Astrocyte (in vitro differentiated cells and primary cell): ENCODE measurements at regions not wholly inside any gene's neighbourhood (a gene's known extent, or its start where the extent isn't known, plus 50 kb on each side); places are given as distances from the start of the nearest gene placed in this dataset.

Experiments
- DNase-seq: peaks from one replicate; pipeline ENCODE4 v3.0.0-alpha.2; 2010; ENCODE audit warnings: low read depth
- FAIRE-seq: peaks from 2 replicates; lab custom pipeline; 2011; peaks lifted over from hg19 to GRCh38; lab: Jason Lieb, UNC
- H2AFZ ChIP-seq: 2 replicates; pipeline ENCODE4 v1.6.0; 2012; ENCODE audit warnings: low read depth, low read length, inconsistent platforms
- H3K27ac ChIP-seq: 2 replicates; pipeline ENCODE4 v1.5.1; 2011; ENCODE audit warnings: low read depth, low read length, inconsistent platforms
- H3K27me3 ChIP-seq: 2 replicates; pipeline ENCODE4 v1.6.0; 2011; ENCODE audit warnings: low read length, inconsistent platforms; ENCODE audit not compliant: insufficient read depth
- H3K36me3 ChIP-seq: 2 replicates; pipeline ENCODE4 v1.5.1; 2011; ENCODE audit warnings: low read length, inconsistent platforms; ENCODE audit not compliant: insufficient read depth
- H3K4me1 ChIP-seq: 2 replicates; pipeline ENCODE4 v1.5.1; 2011; ENCODE audit warnings: low read length, inconsistent platforms; ENCODE audit not compliant: insufficient read depth
- H3K4me2 ChIP-seq: 2 replicates; pipeline ENCODE4 v1.6.0; 2012; ENCODE audit warnings: low read length, inconsistent platforms
- H3K4me3 ChIP-seq: 2 replicates; pipeline ENCODE4 v1.5.1; 2011; ENCODE audit warnings: low read depth, mild to moderate bottlenecking, low read length, inconsistent platforms; ENCODE audit not compliant: insufficient read depth
- H3K79me2 ChIP-seq: 2 replicates; pipeline ENCODE4 v1.6.0; 2012; ENCODE audit warnings: mild to moderate bottlenecking, low read length, inconsistent platforms; ENCODE audit not compliant: insufficient read depth
- H3K9ac ChIP-seq: 2 replicates; pipeline ENCODE4 v1.6.0; 2012; ENCODE audit warnings: mild to moderate bottlenecking, low read length, inconsistent platforms
- H3K9me3 ChIP-seq: 2 replicates; pipeline ENCODE4 v1.5.1; 2012; ENCODE audit warnings: low read depth, mild to moderate bottlenecking, low read length, inconsistent platforms; ENCODE audit not compliant: insufficient read depth
- H4K20me1 ChIP-seq: 2 replicates; pipeline ENCODE4 v1.6.0; 2012; ENCODE audit warnings: low read length, inconsistent platforms; ENCODE audit not compliant: insufficient read depth
- H3K27ac Mint-ChIP-seq: one replicate; pipeline ENCODE4 v1.8.0; 2021; ENCODE audit warnings: mild to moderate bottlenecking, mixed read lengths; ENCODE audit not compliant: unreplicated experiment
- H3K27me3 Mint-ChIP-seq: one replicate; pipeline ENCODE4 v1.8.0; 2021; ENCODE audit warnings: low read depth, mixed read lengths; ENCODE audit not compliant: unreplicated experiment
- H3K36me3 Mint-ChIP-seq: one replicate; pipeline ENCODE4 v1.8.0; 2021; ENCODE audit warnings: low read depth, mixed read lengths; ENCODE audit not compliant: unreplicated experiment
- H3K4me1 Mint-ChIP-seq: one replicate; pipeline ENCODE4 v1.8.0; 2021; ENCODE audit warnings: low read depth, mixed read lengths; ENCODE audit not compliant: unreplicated experiment
- H3K4me3 Mint-ChIP-seq: one replicate; pipeline ENCODE4 v1.8.0; 2021; ENCODE audit warnings: mild to moderate bottlenecking, moderate library complexity, mixed read lengths; ENCODE audit not compliant: unreplicated experiment
- H3K9me3 Mint-ChIP-seq: one replicate; pipeline ENCODE4 v1.8.0; 2021; ENCODE audit warnings: mild to moderate bottlenecking, mixed read lengths; ENCODE audit not compliant: unreplicated experiment
- CTCF ChIP-seq: IDR thresholded peaks from 2 replicates; pipeline ENCODE4 v1.5.1; 2011; ENCODE audit warnings: low read depth, mild to moderate bottlenecking, inconsistent platforms, low read length, moderate library complexity; ENCODE audit not compliant: insufficient read depth
- EZH2 ChIP-seq: IDR thresholded peaks from 2 replicates; pipeline ENCODE4 v1.6.1; 2012; ENCODE audit warnings: mild to moderate bottlenecking, low read length, inconsistent platforms; ENCODE audit not compliant: insufficient read depth

- Mint-ChIP-seq H3K4me3 (no peak overlapping the region), H3K4me1 (no peaks in the 10 kb centered on the region), H3K36me3 (no peaks in the 10 kb centered on the region), H3K27ac (no peak overlapping the region), H3K9me3 (no peaks in the 10 kb centered on the region), H3K27me3 (no peaks in the 10 kb centered on the region)
- Histone ChIP-seq H2AFZ (no peak overlapping the region), H3K36me3 (no peaks in the 10 kb centered on the region), H3K9me3 (no peaks in the 10 kb centered on the region), H3K4me2 (no peak overlapping the region), H3K4me3 (no peak overlapping the region), H3K9ac (no peak overlapping the region), H4K20me1 (no peaks in the 10 kb centered on the region), H3K4me1 (no peaks in the 10 kb centered on the region), H3K79me2 (no peaks in the 10 kb centered on the region), H3K27me3 (no peaks in the 10 kb centered on the region), H3K27ac (no peak overlapping the region)
- DNase-seq (no peak), FAIRE-seq (no peak)
- no peak for TF ChIP-seq CTCF
- no peak for TF ChIP-seq EZH2
Observed at GRCh38 chr10:20977300-20977699, 80.2 kb upstream of the NEBL start.

DNA sequence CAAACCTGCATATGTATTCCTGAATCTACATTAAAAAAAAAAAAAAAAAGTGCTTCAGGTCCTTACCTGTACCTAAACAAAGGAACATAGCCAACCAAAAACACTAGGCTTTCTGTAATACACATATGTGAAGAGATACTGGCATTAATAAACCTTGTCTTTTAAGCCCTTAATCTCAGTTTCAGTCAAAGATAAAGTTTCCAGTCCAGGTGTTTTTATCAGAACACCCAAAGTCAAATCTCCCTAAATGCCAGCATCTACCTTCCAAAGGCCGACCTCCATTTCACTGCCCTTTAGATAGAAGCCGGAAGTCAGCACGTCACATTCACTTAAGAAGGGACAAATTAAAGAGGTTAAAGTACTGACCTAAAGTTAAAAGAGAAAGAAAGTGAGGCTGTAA, 79.8 kb upstream of the NEBL start:
- H3K4me3 ChIP-seq = no peak overlapping the region
- no peak overlapping the region for H3K9ac ChIP-seq
- no peaks in the 10 kb centered on the region for H3K9me3 ChIP-seq
- Mint-ChIP-seq H3K27me3 (no peaks in the 10 kb centered on the region), H3K4me1 (no peaks in the 10 kb centered on the region), H3K4me3 (no peak overlapping the region), H3K27ac (no peak overlapping the region), H3K36me3 (no peaks in the 10 kb centered on the region), H3K9me3 (no peaks in the 10 kb centered on the region)
- DNase-seq = no peak
- H3K79me2 ChIP-seq = no peaks in the 10 kb centered on the region
- no peaks in the 10 kb centered on the region for H4K20me1 ChIP-seq
- H3K27me3 ChIP-seq = no peaks in the 10 kb centered on the region
- no peaks in the 10 kb centered on the region for H3K36me3 ChIP-seq
- H3K4me2 ChIP-seq = no peak overlapping the region
- TF ChIP-seq EZH2 (no peak), CTCF (no peak)
- no peak for FAIRE-seq
- no peak overlapping the region for H3K27ac ChIP-seq
- H3K4me1 ChIP-seq = no peaks in the 10 kb centered on the region
- H2AFZ ChIP-seq = no peak overlapping the region

DNA sequence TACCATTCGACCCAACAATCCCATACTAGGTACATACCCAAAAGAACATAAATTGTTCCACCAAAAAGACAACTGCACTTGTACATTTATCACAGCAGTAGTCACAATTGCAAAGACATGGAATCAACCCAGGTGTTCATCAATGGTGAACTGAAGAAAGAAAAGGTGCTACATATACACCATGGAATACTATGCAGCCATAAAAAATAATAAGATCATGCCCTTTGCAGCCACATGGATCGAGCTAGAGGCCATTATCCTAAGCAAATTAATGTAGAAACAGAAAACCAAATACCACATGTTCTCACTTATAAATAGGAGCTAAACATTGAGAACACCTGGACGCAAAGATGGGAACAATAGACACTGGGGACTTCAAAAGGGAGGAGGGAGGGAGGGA, 79.3 kb upstream of the NEBL start:
- FAIRE-seq = no peak
- Histone ChIP-seq H3K27ac (no peak overlapping the region), H3K9me3 (no peaks in the 10 kb centered on the region), H3K4me1 (no peaks in the 10 kb centered on the region), H3K36me3 (no peaks in the 10 kb centered on the region), H3K4me2 (no peak overlapping the region), H2AFZ (no peak overlapping the region), H3K9ac (no peak overlapping the region), H3K4me3 (no peak overlapping the region), H3K79me2 (no peaks in the 10 kb centered on the region), H3K27me3 (no peaks in the 10 kb centered on the region), H4K20me1 (no peaks in the 10 kb centered on the region)
- DNase-seq = no peak
- Mint-ChIP-seq H3K9me3 (no peaks in the 10 kb centered on the region), H3K27ac (no peak overlapping the region), H3K27me3 (no peaks in the 10 kb centered on the region), H3K4me1 (no peaks in the 10 kb centered on the region), H3K36me3 (no peaks in the 10 kb centered on the region), H3K4me3 (no peak overlapping the region)
- TF ChIP-seq CTCF = no peak
- no peak for TF ChIP-seq EZH2
